HUES6 (cell line): ENCODE measurements at regions not wholly inside any gene's neighbourhood (a gene's known extent, or its start where the extent isn't known, plus 50 kb on each side); places are given as distances from the start of the nearest gene placed in this dataset.

Experiments
- H3K27ac ChIP-seq: 2 replicates; pipeline ENCODE4 v1.7.0; 2013; ENCODE audit warnings: low read depth, mild to moderate bottlenecking, low read length, inconsistent platforms
- H3K27me3 ChIP-seq: 2 replicates; pipeline ENCODE4 v1.6.1; 2013; ENCODE audit warnings: low read length; ENCODE audit not compliant: control insufficient read depth, insufficient read depth
- H3K36me3 ChIP-seq: 2 replicates; pipeline ENCODE4 v1.6.1; 2013; ENCODE audit warnings: low read length; ENCODE audit not compliant: control insufficient read depth, insufficient read depth
- H3K4me1 ChIP-seq: 2 replicates; pipeline ENCODE4 v1.6.1; 2013; ENCODE audit warnings: low read length; ENCODE audit not compliant: control insufficient read depth, insufficient read depth
- H3K4me3 ChIP-seq: 2 replicates; pipeline ENCODE4 v1.5.1; 2013; ENCODE audit warnings: low read depth, low read length
- H3K9ac ChIP-seq: one replicate; pipeline ENCODE4 v1.6.1; 2013; ENCODE audit warnings: mild to moderate bottlenecking, low read length
- H3K9me3 ChIP-seq: 2 replicates; pipeline ENCODE4 v1.6.1; 2013; ENCODE audit warnings: low read depth, low read length; ENCODE audit not compliant: control insufficient read depth, insufficient read depth

DNA sequence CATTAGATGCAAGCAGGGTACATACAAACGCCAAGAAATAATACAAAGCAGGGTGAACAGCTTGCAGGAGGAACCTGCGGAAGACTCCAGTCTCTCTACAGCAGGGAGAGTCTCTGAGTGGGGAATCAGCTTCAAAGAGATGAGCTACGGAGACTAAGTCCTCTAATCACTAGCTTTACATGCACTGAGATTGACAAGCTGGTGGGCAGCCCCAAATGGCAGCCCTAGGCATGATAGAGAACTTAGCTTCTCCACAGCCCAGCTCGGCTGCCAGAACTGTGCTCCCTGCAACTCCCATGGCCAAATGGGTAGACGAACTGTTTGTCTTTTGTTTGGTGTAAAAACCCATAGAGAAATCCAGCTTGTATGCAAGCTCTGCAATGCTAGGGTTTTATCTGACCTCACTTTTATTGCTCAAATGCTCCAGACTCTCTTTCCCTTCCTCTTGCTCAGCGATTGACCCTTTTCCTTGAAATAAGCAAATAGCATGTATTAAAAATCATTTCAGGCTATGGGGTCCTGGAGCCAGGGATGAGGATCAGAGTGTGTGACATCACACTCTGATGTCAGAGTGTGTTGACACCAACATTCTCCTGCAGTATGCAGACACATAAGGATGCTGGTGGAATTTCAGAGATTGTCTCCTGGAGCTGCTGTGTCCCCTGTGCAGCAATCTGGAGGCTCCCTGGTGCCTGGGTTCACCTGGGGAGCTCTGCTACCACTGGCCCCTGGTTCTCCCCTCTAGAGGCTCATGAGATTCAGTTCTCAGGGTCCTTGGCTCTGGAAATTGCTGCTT is 238.5 kb downstream of the TTLL7 start:
- H3K4me3 ChIP-seq: no peak overlapping the region
- no peak overlapping the region for H3K27ac ChIP-seq
- H3K9ac ChIP-seq: no peak overlapping the region
- no peaks in the 10 kb centered on the region for H3K9me3 ChIP-seq
- H3K4me1 ChIP-seq: peaks cover 25% of the 10 kb centered on the region
- no peaks in the 10 kb centered on the region for H3K27me3 ChIP-seq
- H3K36me3 ChIP-seq: no peaks in the 10 kb centered on the region

DNA sequence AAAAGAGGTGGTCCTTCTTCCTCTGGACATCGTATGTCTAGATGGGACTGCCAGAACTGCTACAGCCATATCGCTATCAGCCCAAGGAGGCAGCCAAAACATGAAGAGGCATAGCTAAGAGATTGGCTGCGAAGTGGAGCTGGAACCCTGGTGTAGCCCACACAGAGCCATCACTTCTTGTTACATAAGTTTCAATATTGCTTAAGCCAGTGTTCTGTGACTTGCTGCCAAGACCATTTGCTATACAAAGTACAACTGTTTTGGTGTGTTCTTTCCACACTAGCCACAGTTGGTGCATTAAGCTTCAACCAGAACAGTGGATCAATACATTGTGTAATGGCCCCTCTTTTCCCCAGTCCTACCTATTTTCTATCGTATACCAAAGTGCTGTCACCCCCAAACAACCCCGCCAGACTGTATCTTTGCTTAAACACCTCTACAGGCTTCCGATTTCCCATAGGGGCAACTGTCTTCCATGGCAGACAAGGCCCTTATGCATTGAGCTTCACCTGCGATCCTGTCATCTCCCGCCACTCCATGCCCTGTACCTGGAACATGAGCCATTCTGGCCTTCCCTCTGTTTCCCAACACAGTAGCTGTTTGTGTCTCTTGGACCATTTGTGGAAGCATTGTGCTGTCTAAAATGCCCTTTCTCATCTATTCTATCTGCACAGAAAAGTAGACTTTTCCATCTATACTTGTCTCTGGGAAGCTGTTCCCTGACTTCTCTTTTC is 241.8 kb downstream of the TTLL7 start:
- Histone ChIP-seq H3K36me3 (no peaks in the 10 kb centered on the region), H3K27ac (no peak overlapping the region), H3K27me3 (no peaks in the 10 kb centered on the region), H3K9me3 (no peaks in the 10 kb centered on the region), H3K4me3 (no peak overlapping the region), H3K4me1 (peaks cover 9% of the 10 kb centered on the region), H3K9ac (no peak overlapping the region)

DNA sequence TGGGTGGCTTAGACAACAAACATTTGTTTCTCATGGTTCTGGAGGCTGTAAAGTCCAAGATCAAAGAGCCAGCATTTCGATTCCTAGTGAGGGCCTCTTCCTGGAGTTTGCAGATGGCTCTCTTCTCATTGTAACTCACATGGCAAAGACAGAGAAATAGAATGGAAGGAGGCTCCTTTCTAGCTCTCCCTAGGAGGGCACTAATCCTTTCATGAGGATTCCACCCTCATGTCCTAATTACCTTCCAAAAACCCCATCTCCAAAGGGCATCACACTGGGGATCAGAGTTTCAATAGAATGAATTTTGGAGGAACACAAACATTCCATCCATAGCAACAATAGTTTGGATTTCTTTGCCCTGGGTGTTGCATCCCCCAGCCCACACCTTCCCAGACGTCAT is 247.3 kb downstream of the TTLL7 start:
- H3K9ac ChIP-seq: no peak overlapping the region
- no peaks in the 10 kb centered on the region for H3K27me3 ChIP-seq
- H3K4me1 ChIP-seq: no peaks in the 10 kb centered on the region
- H3K27ac ChIP-seq: no peak overlapping the region
- H3K36me3 ChIP-seq: no peaks in the 10 kb centered on the region
- H3K4me3 ChIP-seq: no peak overlapping the region
- 0 out of 2 replicates have a peak, but pooled peaks cover 9% of the 10 kb centered on the region for H3K9me3 ChIP-seq

DNA sequence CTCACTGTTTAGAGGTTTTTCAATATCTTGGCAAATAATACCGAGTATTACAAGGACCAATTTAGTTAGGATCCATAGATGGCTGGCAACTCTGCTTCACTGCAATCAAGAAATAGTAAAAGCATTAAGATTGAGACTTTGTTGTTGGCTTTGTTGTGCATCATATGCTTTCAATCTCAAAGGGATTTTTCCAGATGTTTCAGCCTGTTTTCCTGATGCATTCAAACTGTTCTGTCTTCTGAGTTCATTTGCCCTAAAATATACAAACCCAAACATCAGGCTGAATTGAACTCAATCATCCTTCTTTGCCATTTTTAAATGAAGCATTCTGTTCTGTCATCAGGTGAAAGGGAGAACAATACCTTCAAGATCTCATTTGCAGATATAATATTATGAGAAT is 248.7 kb downstream of the TTLL7 start:
- H3K27me3 ChIP-seq: no peaks in the 10 kb centered on the region
- H3K9ac ChIP-seq: no peak overlapping the region
- no peak overlapping the region for H3K4me3 ChIP-seq
- no peaks in the 10 kb centered on the region for H3K4me1 ChIP-seq
- no peaks in the 10 kb centered on the region for H3K36me3 ChIP-seq
- H3K27ac ChIP-seq: no peak overlapping the region
- 0 out of 2 replicates have a peak, but pooled peaks cover 9% of the 10 kb centered on the region for H3K9me3 ChIP-seq

DNA sequence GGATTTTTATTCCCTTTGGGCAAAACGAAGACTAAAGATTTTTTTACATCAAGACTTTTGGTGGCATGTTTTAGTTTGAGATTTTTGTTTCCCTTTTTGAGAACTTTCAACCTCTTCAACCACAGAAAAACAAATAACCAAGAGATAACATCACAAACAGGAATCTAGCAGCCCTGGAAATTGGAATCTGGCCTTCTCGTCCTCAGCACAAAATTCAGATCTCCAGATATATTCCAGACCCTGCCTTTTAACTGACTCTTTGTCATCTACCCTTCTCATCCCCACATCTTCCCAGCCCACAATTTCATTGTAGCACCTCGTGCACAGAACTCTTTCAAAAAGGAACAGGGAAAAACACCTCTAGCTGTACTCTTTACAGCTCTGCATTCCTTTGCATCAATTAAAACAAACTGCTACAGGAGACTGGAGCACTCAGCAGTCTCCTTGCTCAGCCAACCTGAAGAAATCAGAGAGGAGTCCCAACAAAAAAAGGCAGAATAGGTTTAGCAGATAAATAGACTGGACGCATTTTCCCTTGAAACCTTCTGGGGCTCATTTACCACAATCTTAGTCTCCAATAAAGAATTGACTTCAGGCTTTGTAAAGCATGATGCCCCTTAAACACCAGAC is 251.0 kb downstream of the TTLL7 start:
- H3K4me3 ChIP-seq: no peak overlapping the region
- no peak overlapping the region for H3K9ac ChIP-seq
- H3K9me3 ChIP-seq: 0 out of 2 replicates have a peak, but pooled peaks cover 9% of the 10 kb centered on the region
- no peaks in the 10 kb centered on the region for H3K27me3 ChIP-seq
- no peak overlapping the region for H3K27ac ChIP-seq
- H3K4me1 ChIP-seq: no peaks in the 10 kb centered on the region
- H3K36me3 ChIP-seq: no peaks in the 10 kb centered on the region

DNA sequence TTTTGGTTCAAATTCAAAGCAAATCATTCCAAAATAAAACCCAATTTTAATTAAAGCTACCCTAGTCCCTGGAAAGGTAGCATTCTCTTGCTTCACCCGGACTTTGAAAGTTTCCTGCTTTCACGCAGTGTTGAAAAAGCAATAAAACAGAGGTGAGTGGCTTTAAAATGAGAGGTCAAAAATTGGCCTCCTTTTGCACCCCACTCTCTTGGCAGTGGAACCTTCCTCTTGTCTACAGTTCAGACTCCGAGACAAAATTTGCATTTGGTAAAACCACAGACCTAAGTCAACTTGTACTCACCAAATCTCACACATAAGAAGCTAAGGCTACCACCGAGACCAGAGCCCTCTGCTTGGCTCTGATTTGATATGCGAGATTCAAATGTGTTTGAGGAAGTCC is 252.7 kb downstream of the TTLL7 start:
- H3K9ac ChIP-seq: no peak overlapping the region
- H3K4me1 ChIP-seq: peaks cover 8% of the 10 kb centered on the region
- H3K27ac ChIP-seq: no peak overlapping the region
- H3K36me3 ChIP-seq: no peaks in the 10 kb centered on the region
- no peak overlapping the region for H3K4me3 ChIP-seq
- H3K27me3 ChIP-seq: no peaks in the 10 kb centered on the region
- H3K9me3 ChIP-seq: 0 out of 2 replicates have a peak, but pooled peaks cover 3% of the 10 kb centered on the region

DNA sequence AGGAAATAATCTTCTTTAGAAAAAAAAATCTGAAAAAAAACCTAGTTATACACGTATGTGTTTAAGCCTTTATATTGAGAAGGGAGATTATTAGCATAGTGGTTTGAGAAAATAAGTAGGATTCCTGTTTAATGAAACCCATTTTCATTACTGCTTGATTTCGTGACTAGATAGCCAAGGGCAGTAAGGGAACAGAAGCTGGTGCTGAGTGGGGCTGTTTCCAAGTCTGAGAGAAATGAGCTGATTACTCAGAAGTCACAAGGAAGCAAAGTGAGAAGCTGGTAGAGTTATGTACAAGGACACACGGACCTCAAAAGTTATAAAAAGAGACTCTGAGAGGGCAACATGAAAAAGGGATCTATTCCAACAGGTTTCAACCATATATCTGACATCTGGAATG is 256.5 kb downstream of the TTLL7 start:
- no peak overlapping the region for H3K9ac ChIP-seq
- no peaks in the 10 kb centered on the region for H3K27me3 ChIP-seq
- H3K4me3 ChIP-seq: no peak overlapping the region
- no peak overlapping the region for H3K27ac ChIP-seq
- H3K9me3 ChIP-seq: no peaks in the 10 kb centered on the region
- peaks cover 10% of the 10 kb centered on the region for H3K4me1 ChIP-seq
- no peaks in the 10 kb centered on the region for H3K36me3 ChIP-seq

DNA sequence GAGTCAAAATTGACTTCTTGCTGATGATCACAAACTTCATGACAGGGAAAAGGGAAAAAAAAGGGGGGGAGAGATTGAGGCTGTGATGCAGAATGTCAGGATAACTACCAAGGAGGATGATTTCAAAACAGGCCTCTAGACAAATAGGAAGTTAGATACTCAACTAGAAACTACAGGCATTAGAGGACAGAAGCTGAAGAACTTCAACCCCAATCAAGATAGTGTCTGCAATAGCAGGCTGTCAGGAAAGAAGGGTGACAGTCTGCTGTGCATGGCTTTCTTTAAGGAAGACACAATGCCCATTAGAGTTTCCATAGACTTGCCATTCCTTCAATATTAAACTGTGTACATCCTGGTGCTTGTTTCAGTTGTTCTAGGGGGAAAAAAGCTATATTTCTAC is 257.2 kb downstream of the TTLL7 start:
- H3K36me3 ChIP-seq: no peaks in the 10 kb centered on the region
- no peaks in the 10 kb centered on the region for H3K9me3 ChIP-seq
- H3K4me1 ChIP-seq: peaks cover 10% of the 10 kb centered on the region
- H3K4me3 ChIP-seq: no peak overlapping the region
- H3K27ac ChIP-seq: no peak overlapping the region
- H3K27me3 ChIP-seq: no peaks in the 10 kb centered on the region
- H3K9ac ChIP-seq: no peak overlapping the region

DNA sequence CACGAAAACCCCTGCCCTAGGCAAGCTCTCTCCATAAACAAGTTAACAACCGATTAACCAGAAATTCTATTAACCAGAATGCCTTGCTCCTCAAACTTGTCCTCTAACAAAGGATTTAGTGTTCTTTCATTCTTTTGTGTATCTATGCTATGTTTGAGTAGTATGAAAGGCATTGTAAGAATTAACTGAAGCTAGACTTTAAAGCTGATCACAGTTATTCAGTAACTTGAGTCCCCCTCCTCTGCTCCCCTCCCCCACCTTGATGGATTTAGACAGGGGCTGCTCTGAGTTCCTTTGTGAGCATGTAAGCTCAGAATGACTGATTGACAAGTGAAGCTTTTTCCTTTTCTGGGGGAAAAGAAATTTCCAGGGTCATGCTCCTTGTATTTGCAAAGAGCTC is 257.6 kb downstream of the TTLL7 start:
- H3K9me3 ChIP-seq: no peaks in the 10 kb centered on the region
- no peaks in the 10 kb centered on the region for H3K36me3 ChIP-seq
- no peak overlapping the region for H3K27ac ChIP-seq
- peaks cover 10% of the 10 kb centered on the region for H3K4me1 ChIP-seq
- H3K9ac ChIP-seq: no peak overlapping the region
- H3K27me3 ChIP-seq: no peaks in the 10 kb centered on the region
- H3K4me3 ChIP-seq: no peak overlapping the region

DNA sequence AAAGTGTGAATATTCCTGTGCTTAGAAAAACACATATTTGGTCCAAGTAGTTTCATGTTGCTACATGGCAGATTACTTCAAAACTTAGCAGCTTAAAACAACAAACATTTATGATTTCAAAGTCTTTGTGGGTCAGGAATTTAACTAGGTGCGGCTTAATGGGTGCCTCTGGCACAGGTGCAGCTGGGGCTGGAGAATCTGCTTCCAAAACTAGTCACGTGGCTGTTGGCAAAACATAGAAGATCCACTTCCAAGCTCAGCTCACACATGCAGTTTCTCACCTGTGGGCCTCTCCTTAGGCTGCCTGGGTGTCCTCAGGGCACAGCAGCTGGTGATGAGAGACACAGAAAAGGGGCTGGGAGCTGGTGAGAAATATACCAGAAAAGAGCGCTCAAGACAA is 263.4 kb downstream of the TTLL7 start:
- Histone ChIP-seq H3K27me3 (no peaks in the 10 kb centered on the region), H3K9me3 (no peaks in the 10 kb centered on the region)

DNA sequence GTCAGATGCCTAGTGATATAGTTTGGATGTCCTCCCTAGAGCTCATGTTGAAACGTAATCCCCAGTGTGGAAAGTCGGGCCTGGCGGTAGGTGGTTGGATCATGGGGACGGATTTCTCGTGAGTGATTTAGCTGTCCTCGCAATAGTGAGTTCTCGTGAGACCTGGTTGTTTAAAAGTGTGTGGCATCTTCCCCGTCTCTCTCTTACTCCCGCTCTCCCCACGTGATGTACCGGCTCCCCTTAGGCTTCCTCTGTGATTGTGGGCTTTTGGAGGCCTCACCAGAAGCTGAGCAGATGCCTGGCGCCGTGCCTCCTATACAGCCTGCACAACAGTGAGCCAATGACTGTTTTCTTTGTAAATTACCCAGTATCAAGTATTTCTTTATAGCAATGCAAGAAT is 264.5 kb downstream of the TTLL7 start:
- Histone ChIP-seq H3K4me3 (no peak overlapping the region), H3K9ac (no peak overlapping the region), H3K27me3 (no peaks in the 10 kb centered on the region), H3K36me3 (no peaks in the 10 kb centered on the region), H3K9me3 (no peaks in the 10 kb centered on the region), H3K4me1 (no peaks in the 10 kb centered on the region), H3K27ac (no peak overlapping the region)

More for the DNA sequence above, 263.4 kb downstream of the TTLL7 start:
- H3K9ac ChIP-seq: no peak overlapping the region
- no peaks in the 10 kb centered on the region for H3K4me1 ChIP-seq
- H3K27ac ChIP-seq: no peak overlapping the region
- no peak overlapping the region for H3K4me3 ChIP-seq
- no peaks in the 10 kb centered on the region for H3K36me3 ChIP-seq
